Hepatocyte (in vitro differentiated cells): ENCODE measurements at regions not wholly inside any gene's neighbourhood (a gene's known extent, or its start where the extent isn't known, plus 50 kb on each side); places are given as distances from the start of the nearest gene placed in this dataset.

Experiments used
- EZH2 ChIP-seq: fragments of 200-600 bp; sonication (generic); IDR thresholded peaks from 2 replicates; pipeline ENCODE4 v1.6.1; 2016; ENCODE audit warnings: antibody characterized with exemption, mild to moderate bottlenecking, borderline replicate concordance
- EZH2phosphoT487 ChIP-seq: fragments of 200-600 bp; sonication (generic); IDR thresholded peaks from one replicate; pipeline ENCODE4 v1.6.1; 2018; ENCODE audit warnings: antibody characterized with exemption, mild to moderate bottlenecking, low read depth, moderate library complexity; ENCODE audit not compliant: unreplicated experiment, severe bottlenecking
- TF ChIP-seq, protein P1 (sequence below): fragments of 200-600 bp; sonication (generic); IDR thresholded peaks from 2 replicates; pipeline ENCODE4 v1.5.1; 2016; ENCODE audit warnings: antibody characterized with exemption, mild to moderate bottlenecking; ENCODE audit not compliant: poor library complexity

DNA sequence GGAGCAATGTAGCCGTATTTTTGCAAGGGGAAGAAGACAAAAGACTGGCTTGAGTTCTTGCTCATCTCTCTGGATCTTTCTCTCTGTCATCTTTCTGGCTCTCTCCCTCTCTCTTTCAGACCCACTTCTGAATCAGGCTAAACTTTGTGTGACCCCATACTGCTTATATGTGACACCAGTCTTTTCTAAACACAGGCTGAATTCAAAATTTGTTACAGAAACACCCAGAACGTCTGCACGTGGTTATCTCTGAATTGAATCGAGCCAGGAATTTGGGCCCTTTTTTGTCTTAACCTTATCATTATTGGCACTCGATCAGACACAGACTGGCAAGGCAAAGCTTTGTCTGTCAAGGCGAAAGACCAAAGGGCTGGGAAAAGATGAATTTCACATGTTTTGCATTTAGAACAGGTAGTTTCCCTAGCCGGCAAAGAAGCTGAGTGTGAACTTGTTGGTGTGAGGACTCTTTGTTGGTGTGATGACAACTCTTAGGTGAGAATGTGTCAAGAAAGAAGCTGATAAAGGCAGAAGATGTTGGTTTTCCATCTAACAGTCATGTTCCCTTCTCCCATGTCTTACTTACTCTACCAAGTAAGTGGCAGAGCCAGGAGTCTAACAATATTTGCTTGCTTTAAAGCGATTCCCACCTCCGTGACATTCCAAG is 150.2 kb upstream of the RFLNA start:
- TF ChIP-seq EZH2, result no peak
- TF ChIP-seq, protein P1, sequence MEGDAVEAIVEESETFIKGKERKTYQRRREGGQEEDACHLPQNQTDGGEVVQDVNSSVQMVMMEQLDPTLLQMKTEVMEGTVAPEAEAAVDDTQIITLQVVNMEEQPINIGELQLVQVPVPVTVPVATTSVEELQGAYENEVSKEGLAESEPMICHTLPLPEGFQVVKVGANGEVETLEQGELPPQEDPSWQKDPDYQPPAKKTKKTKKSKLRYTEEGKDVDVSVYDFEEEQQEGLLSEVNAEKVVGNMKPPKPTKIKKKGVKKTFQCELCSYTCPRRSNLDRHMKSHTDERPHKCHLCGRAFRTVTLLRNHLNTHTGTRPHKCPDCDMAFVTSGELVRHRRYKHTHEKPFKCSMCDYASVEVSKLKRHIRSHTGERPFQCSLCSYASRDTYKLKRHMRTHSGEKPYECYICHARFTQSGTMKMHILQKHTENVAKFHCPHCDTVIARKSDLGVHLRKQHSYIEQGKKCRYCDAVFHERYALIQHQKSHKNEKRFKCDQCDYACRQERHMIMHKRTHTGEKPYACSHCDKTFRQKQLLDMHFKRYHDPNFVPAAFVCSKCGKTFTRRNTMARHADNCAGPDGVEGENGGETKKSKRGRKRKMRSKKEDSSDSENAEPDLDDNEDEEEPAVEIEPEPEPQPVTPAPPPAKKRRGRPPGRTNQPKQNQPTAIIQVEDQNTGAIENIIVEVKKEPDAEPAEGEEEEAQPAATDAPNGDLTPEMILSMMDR, result no peak
- no peak for TF ChIP-seq EZH2phosphoT487
